ENCODE measurements at regions not wholly inside any gene's neighbourhood (a gene's known extent, or its start where the extent isn't known, plus 50 kb on each side); places are given as distances from the start of the nearest gene placed in this dataset.

DNA sequence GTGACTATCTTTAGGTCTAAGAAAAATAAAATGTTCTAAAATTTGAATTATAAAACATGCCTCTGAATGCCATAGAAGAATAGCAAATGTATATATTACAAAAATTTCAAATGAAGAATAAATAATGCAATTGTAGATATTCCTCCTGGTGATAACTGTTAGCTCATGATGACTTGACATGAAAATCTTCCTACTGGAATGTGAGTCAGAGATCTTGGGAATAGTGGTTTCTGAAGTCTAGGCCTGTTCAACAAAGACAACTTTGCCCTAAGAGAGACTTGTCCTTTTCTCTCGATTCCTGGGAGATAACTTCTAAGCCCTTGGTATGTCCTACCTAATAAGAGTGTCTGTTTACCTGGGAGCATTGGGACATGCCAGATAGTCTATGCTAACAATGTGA is 746.3 kb upstream of the RIOK2 start:
- Mint-ChIP-seq H3K4me3 (no peak overlapping the region), H3K9me3 (no peaks in the 10 kb centered on the region), H3K36me3 (ENCODE audit: low read depth) (no peaks in the 10 kb centered on the region), H3K27me3 (ENCODE audit: low read depth) (no peaks in the 10 kb centered on the region), H3K27ac (no peak overlapping the region), H3K4me1 (no peaks in the 10 kb centered on the region)
- TF ChIP-seq, protein P1, sequence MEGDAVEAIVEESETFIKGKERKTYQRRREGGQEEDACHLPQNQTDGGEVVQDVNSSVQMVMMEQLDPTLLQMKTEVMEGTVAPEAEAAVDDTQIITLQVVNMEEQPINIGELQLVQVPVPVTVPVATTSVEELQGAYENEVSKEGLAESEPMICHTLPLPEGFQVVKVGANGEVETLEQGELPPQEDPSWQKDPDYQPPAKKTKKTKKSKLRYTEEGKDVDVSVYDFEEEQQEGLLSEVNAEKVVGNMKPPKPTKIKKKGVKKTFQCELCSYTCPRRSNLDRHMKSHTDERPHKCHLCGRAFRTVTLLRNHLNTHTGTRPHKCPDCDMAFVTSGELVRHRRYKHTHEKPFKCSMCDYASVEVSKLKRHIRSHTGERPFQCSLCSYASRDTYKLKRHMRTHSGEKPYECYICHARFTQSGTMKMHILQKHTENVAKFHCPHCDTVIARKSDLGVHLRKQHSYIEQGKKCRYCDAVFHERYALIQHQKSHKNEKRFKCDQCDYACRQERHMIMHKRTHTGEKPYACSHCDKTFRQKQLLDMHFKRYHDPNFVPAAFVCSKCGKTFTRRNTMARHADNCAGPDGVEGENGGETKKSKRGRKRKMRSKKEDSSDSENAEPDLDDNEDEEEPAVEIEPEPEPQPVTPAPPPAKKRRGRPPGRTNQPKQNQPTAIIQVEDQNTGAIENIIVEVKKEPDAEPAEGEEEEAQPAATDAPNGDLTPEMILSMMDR (IDR thresholded peaks at IDR 0.05; ENCODE audit: unreplicated experiment in 3 of 3) = no peak

DNA sequence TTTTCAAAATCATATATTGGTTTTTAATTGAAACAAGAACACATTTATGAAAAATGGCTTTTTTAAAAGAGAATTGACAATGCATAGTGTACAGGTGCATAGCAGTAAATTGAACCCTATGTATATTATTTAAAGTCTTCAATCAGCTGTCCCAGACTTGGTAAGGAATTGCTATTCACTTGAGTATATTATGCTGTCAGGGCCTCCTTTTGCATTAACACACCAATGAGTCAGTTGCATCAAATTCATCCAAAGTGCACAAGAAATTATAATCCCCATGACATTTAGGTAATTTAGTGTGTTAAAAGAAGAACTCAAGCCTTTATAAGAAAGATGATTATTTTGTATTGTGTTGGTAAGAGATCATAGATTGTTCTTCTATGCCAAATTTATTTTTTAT is 748.8 kb upstream of the RIOK2 start:
- H3K4me1 Mint-ChIP-seq = no peaks in the 10 kb centered on the region
- H3K27me3 Mint-ChIP-seq (ENCODE audit: low read depth) = no peaks in the 10 kb centered on the region
- H3K36me3 Mint-ChIP-seq (ENCODE audit: low read depth) = no peaks in the 10 kb centered on the region
- no peak overlapping the region for H3K4me3 Mint-ChIP-seq
- no peak overlapping the region for H3K27ac Mint-ChIP-seq
- TF ChIP-seq, protein P1 (IDR thresholded peaks at IDR 0.05; ENCODE audit: unreplicated experiment in 3 of 3) = no peak
- no peaks in the 10 kb centered on the region for H3K9me3 Mint-ChIP-seq

DNA sequence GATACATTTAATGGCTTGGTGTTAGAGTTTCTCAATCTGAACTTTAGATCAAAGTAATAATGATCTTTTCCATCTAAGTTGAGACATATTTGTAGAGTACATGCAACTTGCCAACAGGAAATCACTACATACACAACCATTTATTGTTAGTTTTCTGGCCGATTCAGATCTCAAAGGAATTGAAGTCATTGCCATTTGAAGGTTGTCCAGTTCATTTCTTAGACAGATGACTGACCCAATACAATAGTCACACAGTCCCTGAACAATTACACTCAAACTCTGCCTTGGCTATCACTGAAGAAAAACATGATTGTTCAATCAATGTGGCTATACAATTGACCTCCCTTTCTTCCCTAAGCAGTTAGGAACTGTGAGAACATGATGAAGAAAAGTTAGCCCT is 753.2 kb upstream of the RIOK2 start:
- Mint-ChIP-seq H3K4me1 (no peaks in the 10 kb centered on the region), H3K27ac (no peak overlapping the region), H3K9me3 (no peaks in the 10 kb centered on the region), H3K27me3 (ENCODE audit: low read depth) (no peaks in the 10 kb centered on the region), H3K36me3 (ENCODE audit: low read depth) (no peaks in the 10 kb centered on the region), H3K4me3 (no peak overlapping the region)
- TF ChIP-seq, protein P1 (IDR thresholded peaks at IDR 0.05; ENCODE audit: unreplicated experiment in 3 of 3) = no peak

DNA sequence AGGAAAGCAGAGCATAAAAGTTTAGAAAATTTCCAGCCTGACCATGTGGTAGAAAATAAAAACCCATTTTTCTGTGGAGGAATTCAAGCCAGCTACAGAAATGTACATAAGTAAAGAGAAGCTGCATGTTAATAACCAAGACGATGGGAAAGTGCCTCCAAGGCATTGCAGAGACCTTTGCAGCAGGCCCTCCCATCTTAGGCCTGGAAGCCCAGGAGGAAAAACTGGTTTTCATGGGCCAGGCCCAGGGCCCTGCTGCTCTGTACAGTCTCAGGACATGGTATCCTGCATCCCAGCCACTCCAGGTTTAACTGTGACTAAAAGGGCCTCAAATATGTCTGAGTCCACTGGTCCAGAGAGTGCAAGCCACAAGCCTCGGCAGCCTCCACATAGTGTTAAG is 754.8 kb upstream of the RIOK2 start:
- Mint-ChIP-seq H3K4me1 (no peaks in the 10 kb centered on the region), H3K36me3 (ENCODE audit: low read depth) (no peaks in the 10 kb centered on the region), H3K27ac (no peak overlapping the region), H3K27me3 (ENCODE audit: low read depth) (no peaks in the 10 kb centered on the region), H3K4me3 (no peak overlapping the region), H3K9me3 (no peaks in the 10 kb centered on the region)
- TF ChIP-seq, protein P1 (IDR thresholded peaks at IDR 0.05; ENCODE audit: unreplicated experiment in 3 of 3) = no peak

DNA sequence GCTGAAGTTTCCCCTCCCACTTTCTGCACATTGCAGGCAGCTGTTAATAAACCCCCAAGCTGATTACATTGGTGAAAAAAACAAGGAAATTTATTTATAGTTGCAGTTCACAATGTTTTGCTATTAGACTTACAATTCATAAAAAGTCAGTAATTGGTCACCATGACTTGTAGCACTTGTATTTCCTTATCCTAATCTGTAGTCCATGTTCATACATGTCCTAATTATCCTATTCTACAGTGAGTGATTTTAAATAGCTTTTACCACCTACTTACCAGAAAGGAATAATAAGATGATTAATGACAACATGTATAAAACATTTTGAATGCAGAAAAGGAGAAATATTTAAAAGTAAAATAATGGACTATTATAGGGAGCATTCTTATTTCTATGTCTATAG is 760.0 kb upstream of the RIOK2 start:
- TF ChIP-seq, protein P1 (IDR thresholded peaks at IDR 0.05; ENCODE audit: unreplicated experiment in 3 of 3) = no peak
- no peaks in the 10 kb centered on the region for H3K4me1 Mint-ChIP-seq
- no peak overlapping the region for H3K27ac Mint-ChIP-seq
- H3K9me3 Mint-ChIP-seq = no peaks in the 10 kb centered on the region
- H3K36me3 Mint-ChIP-seq (ENCODE audit: low read depth) = no peaks in the 10 kb centered on the region
- no peaks in the 10 kb centered on the region for H3K27me3 Mint-ChIP-seq (ENCODE audit: low read depth)
- no peak overlapping the region for H3K4me3 Mint-ChIP-seq

DNA sequence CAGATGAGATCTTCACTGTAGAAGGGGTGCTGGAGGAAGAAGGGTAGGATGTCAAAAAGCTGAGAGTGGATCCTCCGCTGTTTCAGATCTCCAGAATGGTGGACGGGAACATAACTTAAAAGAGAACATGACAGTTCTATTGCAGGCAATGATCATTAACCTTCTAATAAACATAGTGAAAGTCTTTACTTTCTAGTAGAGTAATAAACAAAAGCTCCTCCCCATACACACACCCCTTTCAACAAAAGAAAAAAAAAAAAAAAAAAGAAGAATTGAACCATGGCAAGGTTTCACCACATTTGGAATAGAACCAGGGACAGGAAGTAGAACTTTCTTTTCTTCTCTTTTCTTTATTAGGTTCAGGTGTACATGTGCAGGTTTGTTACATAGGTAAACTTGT is 768.1 kb upstream of the RIOK2 start:
- Mint-ChIP-seq H3K27ac (no peak overlapping the region), H3K4me1 (no peaks in the 10 kb centered on the region), H3K36me3 (ENCODE audit: low read depth) (no peaks in the 10 kb centered on the region), H3K27me3 (ENCODE audit: low read depth) (peaks cover 5% of the 10 kb centered on the region), H3K4me3 (no peak overlapping the region), H3K9me3 (peaks cover 2% of the 10 kb centered on the region)
- TF ChIP-seq, protein P1 (IDR thresholded peaks at IDR 0.05; ENCODE audit: unreplicated experiment in 3 of 3) = no peak
